Nephron progenitor cell (in vitro differentiated cells): ENCODE measurements at regions not wholly inside any gene's neighbourhood (a gene's known extent, or its start where the extent isn't known, plus 50 kb on each side); places are given as distances from the start of the nearest gene placed in this dataset.

Experiments
- DNase-seq: peaks from one replicate; pipeline ENCODE4 v3.0.0; 2021
- H3K27ac Mint-ChIP-seq: 2 replicates; pipeline ENCODE4 v1.8.0; 2021; ENCODE audit warnings: mild to moderate bottlenecking, moderate library complexity, mixed read lengths
- H3K27me3 Mint-ChIP-seq: 2 replicates; pipeline ENCODE4 v1.8.0; 2021; ENCODE audit warnings: mild to moderate bottlenecking, low read depth, mixed read lengths; ENCODE audit not compliant: poor library complexity
- H3K36me3 Mint-ChIP-seq: 2 replicates; pipeline ENCODE4 v1.8.0; 2021; ENCODE audit warnings: low read depth, mixed read lengths
- H3K4me1 Mint-ChIP-seq: 2 replicates; pipeline ENCODE4 v1.8.0; 2021; ENCODE audit warnings: mixed read lengths
- H3K4me3 Mint-ChIP-seq: 2 replicates; pipeline ENCODE4 v1.8.0; 2021; ENCODE audit warnings: mild to moderate bottlenecking, moderate library complexity, mixed read lengths
- H3K9me3 Mint-ChIP-seq: 2 replicates; pipeline ENCODE4 v1.8.0; 2021; ENCODE audit warnings: mild to moderate bottlenecking, moderate library complexity, mixed read lengths
- CTCF ChIP-seq: fragments of 200-600 bp; sonication (generic); IDR thresholded peaks from 2 replicates; pipeline ENCODE4 v1.5.0; 2021; ENCODE audit warnings: antibody characterized with exemption

DNA sequence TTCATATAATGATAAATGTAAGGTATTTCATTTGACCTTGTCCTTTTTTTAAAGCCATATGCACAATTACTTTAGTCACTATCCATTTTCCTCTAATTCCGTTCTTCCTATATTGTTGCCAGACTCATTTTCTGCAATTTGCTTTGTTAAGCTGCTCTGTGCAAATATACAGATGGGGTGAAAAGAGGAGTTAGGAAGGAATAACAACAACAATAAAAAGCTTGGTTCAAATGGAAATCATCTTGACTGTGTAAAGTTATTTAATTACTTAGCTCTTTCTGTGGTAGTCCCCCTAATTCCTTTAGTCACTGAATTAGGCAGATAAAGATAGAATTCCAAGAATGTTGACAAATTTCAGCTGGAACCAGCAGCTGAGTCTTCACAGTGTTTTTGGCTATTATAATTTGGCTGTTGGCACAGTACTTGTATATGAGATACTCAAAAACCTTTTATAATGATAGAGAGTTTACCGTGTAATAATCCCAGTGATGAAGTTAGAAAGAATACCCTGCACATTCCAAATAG, 838.0 kb downstream of the RPS29 start:
- Mint-ChIP-seq H3K9me3 (no peaks in the 10 kb centered on the region), H3K4me1 (no peaks in the 10 kb centered on the region), H3K36me3 (no peaks in the 10 kb centered on the region), H3K4me3 (no peak overlapping the region), H3K27ac (no peak overlapping the region), H3K27me3 (no peaks in the 10 kb centered on the region)
- TF ChIP-seq CTCF, result no peak
- no peak for DNase-seq

DNA sequence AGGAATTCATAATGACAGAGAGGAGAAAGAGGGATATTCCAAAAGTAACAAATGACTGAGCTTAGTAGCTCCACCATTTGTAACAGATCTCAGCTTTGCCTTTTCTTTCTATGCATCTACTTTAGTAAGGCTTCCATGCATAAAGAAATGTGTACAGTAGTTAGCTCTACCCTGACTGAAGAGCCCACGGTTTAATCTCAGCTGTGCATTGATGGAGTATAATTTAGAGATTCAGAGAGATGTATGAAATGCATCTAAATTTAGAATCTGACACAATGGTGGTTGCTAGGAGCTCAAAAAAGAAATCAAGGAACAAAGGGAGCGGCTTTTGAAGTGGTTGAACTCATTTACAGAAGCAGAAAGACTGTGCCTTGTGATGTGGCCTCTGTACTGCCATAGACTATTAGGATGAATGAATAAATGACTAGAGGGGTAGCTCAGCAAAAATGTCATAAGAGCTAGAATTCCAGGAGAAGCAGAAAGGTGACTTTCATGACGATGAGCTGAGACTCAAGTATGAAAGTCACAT, 838.6 kb downstream of the RPS29 start:
- DNase-seq, result no peak
- H3K4me1 Mint-ChIP-seq, result no peaks in the 10 kb centered on the region
- TF ChIP-seq CTCF, result no peak

DNA sequence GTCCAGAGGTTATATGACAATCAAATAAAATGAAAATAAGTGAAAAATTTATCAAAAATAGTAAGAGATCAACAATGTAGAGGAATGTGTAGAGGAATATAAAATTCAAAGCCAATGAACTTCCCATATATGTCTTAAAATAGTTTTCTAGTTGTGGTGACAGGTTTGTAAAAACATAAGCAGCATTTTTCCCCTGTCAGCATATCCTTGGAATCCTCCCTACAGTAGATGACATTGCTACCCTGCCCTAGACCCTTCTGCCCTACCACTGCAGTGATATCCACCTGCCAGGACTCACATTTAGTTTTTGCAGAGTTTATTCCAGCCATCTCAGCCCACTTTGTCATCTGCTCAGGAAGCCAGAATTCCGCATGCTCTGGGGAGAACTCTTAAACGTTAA, 842.0 kb downstream of the RPS29 start:
- Mint-ChIP-seq H3K36me3 (no peaks in the 10 kb centered on the region), H3K27ac (no peak overlapping the region), H3K4me1 (no peaks in the 10 kb centered on the region), H3K4me3 (no peak overlapping the region), H3K27me3 (no peaks in the 10 kb centered on the region), H3K9me3 (no peaks in the 10 kb centered on the region)
- TF ChIP-seq CTCF, result no peak
- DNase-seq, result no peak

More for the DNA sequence above, 838.6 kb downstream of the RPS29 start:
- H3K9me3 Mint-ChIP-seq, result no peaks in the 10 kb centered on the region
- no peak overlapping the region for H3K4me3 Mint-ChIP-seq
- no peaks in the 10 kb centered on the region for H3K36me3 Mint-ChIP-seq
- no peak overlapping the region for H3K27ac Mint-ChIP-seq
- no peaks in the 10 kb centered on the region for H3K27me3 Mint-ChIP-seq

DNA sequence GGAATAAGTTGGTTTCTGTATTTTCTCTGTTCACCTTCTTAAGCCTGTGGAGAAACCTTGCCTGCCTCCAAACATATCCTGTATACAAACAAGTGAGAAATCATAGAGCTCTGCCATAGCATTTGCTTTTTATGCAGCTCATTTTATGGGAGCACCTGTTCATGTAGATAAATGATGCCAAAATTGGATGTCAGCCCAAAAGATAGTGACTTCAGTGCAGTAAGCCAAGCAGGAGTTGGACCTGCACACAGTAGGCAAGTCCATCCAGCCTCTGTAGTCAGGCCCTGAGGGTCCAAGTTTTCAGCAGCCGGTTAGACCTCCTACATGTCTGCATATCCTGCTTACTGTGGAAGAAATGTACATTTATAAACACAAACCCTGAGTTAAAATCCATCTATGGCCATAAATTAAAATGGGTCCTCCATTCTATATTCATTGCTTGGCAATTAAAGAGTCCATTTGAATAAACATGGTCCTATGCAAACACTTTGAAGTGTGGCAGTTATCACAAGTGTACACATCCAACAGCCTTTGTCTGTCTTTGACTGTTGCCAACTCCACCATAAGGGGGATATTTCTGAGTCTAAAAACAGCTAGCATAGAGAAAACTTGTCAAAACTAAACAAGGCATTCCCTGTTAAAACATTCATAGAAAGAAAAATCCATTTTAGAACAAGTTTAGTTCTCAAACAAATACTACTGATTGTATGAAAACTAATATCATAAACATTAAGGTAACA, 847.8 kb downstream of the RPS29 start:
- no peak overlapping the region for H3K4me3 Mint-ChIP-seq
- no peaks in the 10 kb centered on the region for H3K27me3 Mint-ChIP-seq
- H3K36me3 Mint-ChIP-seq, result no peaks in the 10 kb centered on the region
- H3K27ac Mint-ChIP-seq, result no peak overlapping the region
- H3K4me1 Mint-ChIP-seq, result no peaks in the 10 kb centered on the region
- TF ChIP-seq CTCF, result no peak
- no peak for DNase-seq
- H3K9me3 Mint-ChIP-seq, result peaks cover 19% of the 10 kb centered on the region

DNA sequence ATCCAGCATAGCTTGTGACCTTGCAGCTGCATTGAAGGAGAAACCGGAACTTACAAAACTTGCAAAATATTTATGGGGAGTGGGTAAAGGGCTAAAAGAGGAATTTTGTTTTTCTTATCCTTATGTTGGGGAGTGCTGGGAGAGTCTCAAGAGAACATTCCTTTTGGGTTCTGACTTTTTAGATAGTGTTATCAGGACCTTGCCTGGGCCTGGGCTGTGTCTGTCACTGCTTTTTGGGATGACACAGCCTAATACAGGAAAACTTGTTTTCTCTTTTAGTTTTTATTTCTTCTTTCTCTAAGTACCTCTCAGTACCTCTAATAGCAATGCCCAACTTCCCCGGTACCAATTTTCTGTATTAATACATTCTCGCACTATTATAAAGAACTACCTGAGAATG, 850.6 kb downstream of the RPS29 start:
- H3K9me3 Mint-ChIP-seq, result peaks cover 21% of the 10 kb centered on the region
- no peak overlapping the region for H3K4me3 Mint-ChIP-seq
- no peak for DNase-seq
- H3K27me3 Mint-ChIP-seq, result no peaks in the 10 kb centered on the region
- H3K4me1 Mint-ChIP-seq, result no peaks in the 10 kb centered on the region
- TF ChIP-seq CTCF, result no peak
- H3K27ac Mint-ChIP-seq, result no peak overlapping the region
- no peaks in the 10 kb centered on the region for H3K36me3 Mint-ChIP-seq

DNA sequence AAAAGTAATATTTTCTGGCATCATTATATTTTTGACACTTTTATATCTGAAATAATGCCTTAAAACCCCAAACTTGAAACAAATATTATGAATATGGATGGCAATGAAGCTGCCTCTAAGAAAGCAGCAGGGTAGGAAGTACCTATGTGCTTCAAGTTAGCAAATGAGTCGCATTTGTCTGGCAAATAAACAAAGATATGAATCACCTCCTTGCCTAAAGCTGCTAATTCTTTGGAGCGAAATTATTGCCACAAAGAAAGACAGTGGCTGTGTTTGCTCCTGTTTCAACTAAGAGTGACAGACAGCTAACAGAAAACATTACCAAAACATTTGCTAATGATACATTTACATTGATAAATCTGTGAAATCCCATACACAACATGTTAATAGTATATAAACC, 854.9 kb downstream of the RPS29 start:
- no peaks in the 10 kb centered on the region for H3K27me3 Mint-ChIP-seq
- no peak for DNase-seq
- no peak for TF ChIP-seq CTCF
- no peaks in the 10 kb centered on the region for H3K36me3 Mint-ChIP-seq
- no peak overlapping the region for H3K27ac Mint-ChIP-seq
- no peak overlapping the region for H3K4me3 Mint-ChIP-seq
- peaks cover 21% of the 10 kb centered on the region for H3K9me3 Mint-ChIP-seq
- H3K4me1 Mint-ChIP-seq, result no peaks in the 10 kb centered on the region
